ENCODE measurements at regions not wholly inside any gene's neighbourhood (a gene's known extent, or its start where the extent isn't known, plus 50 kb on each side); places are given as distances from the start of the nearest gene placed in this dataset.

DNA sequence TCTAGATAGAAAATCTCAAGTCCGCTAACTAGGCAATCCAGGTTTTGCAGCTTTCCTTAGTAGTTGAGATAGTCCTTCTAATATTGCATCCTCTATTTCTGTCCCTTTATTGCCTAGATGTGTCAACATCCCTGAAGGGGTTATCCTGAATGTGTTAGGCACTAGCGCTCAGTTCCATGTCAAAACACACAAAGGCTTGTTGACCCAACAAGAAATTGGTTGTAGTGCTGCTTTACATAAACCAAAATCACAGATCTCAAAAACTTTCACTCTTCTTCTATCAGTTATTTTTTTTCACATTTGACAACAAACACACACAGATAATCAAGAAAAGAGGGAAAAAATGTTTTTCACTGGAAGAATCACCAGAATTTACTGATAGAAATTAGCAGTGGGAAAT lies 51.4 kb upstream of the SOX2 start:
- FAIRE-seq = no peak
- intact Hi-C loops (cut with DNase I) = no loop called here

DNA sequence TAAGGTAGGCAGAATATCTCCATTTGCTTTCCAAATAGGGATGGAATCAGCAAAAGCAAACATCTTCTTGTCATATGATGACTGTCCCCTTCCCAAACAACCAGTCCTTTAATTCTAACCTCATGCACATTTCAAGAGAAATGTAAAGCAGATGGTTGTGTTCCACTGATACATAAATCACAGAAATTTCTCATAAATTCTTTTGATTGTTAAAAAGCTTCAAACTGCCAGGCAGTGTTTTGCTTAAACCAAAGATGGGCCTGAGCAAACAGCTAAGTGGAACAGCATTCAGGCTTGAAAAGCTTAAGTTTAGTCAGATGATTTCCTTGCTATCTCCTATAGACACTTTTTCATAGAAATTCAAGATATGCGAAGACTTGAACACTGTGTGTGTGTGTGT lies 74.3 kb upstream of the SOX2 start:
- no peak overlapping the region for H3K4me3 ChIP-seq (ENCODE audit: low read length in 3 of 3)
- TF ChIP-seq, protein P1, sequence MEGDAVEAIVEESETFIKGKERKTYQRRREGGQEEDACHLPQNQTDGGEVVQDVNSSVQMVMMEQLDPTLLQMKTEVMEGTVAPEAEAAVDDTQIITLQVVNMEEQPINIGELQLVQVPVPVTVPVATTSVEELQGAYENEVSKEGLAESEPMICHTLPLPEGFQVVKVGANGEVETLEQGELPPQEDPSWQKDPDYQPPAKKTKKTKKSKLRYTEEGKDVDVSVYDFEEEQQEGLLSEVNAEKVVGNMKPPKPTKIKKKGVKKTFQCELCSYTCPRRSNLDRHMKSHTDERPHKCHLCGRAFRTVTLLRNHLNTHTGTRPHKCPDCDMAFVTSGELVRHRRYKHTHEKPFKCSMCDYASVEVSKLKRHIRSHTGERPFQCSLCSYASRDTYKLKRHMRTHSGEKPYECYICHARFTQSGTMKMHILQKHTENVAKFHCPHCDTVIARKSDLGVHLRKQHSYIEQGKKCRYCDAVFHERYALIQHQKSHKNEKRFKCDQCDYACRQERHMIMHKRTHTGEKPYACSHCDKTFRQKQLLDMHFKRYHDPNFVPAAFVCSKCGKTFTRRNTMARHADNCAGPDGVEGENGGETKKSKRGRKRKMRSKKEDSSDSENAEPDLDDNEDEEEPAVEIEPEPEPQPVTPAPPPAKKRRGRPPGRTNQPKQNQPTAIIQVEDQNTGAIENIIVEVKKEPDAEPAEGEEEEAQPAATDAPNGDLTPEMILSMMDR (IDR thresholded peaks at IDR 0.05; ENCODE audit: borderline replicate concordance, extremely low read depth, insufficient read depth) = no peak
- DNase-seq (no peak), FAIRE-seq (no peak)
- intact Hi-C loops (cut with DNase I) = no loop called here
- H3K36me3 ChIP-seq (ENCODE audit: control insufficient read depth in 2 of 3, insufficient read depth in 3 of 3, low read length in 3 of 3) = no peaks in the 10 kb centered on the region
- no peak overlapping the region for H3K9ac ChIP-seq (ENCODE audit: low read length in 3 of 3)
- H3K9me3 ChIP-seq (ENCODE audit: control insufficient read depth in 2 of 3, insufficient read depth in 1 of 3, low read length in 3 of 3) = no peaks in the 10 kb centered on the region
- no peaks in the 10 kb centered on the region for H3K27me3 ChIP-seq (ENCODE audit: control insufficient read depth, insufficient read depth, low read length)
- no peak overlapping the region for H3K27ac ChIP-seq (ENCODE audit: low read depth in 2 of 2, low read length in 2 of 2)
- no peaks in the 10 kb centered on the region for H3K4me1 ChIP-seq (ENCODE audit: control insufficient read depth in 2 of 3, insufficient read depth in 2 of 3, low read depth in 1 of 3, low read length in 3 of 3)

More for the DNA sequence above, 51.4 kb upstream of the SOX2 start:
- TF ChIP-seq, protein P1 (IDR thresholded peaks at IDR 0.05; ENCODE audit: borderline replicate concordance, extremely low read depth, insufficient read depth) = no peak
- H3K9ac ChIP-seq (ENCODE audit: low read length in 3 of 3) = no peak overlapping the region
- DNase-seq = no peak
- no peaks in the 10 kb centered on the region for H3K36me3 ChIP-seq (ENCODE audit: control insufficient read depth in 2 of 3, insufficient read depth in 3 of 3, low read length in 3 of 3)
- no peak overlapping the region for H3K4me3 ChIP-seq (ENCODE audit: low read length in 3 of 3)
- no peak overlapping the region for H3K27ac ChIP-seq (ENCODE audit: low read depth in 2 of 2, low read length in 2 of 2)
- no peaks in the 10 kb centered on the region for H3K4me1 ChIP-seq (ENCODE audit: control insufficient read depth in 2 of 3, insufficient read depth in 2 of 3, low read depth in 1 of 3, low read length in 3 of 3)
- no peaks in the 10 kb centered on the region for H3K27me3 ChIP-seq (ENCODE audit: control insufficient read depth, insufficient read depth, low read length)
- no peaks in the 10 kb centered on the region for H3K9me3 ChIP-seq (ENCODE audit: control insufficient read depth in 2 of 3, insufficient read depth in 1 of 3, low read length in 3 of 3)

DNA sequence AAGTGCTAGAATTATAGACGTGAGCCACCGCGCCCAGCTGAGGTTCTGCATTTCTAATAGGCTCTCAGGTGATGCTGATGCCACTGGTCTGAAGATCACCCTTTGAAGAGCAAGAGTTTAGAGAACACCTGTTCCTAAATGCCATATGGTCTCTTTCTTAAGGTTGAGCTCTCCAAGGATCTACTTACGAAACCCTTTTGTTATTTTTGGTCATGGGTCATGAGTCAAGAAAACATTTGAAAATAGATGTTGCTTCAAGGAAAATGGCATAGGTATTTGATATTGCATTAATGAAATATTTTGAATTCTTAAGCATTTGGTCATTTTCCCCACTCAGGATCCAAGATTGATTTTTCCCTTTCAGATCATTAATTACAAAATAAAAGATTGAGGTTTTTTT lies 74.7 kb upstream of the SOX2 start:
- no peak for FAIRE-seq
- Histone ChIP-seq H3K9me3 (ENCODE audit: control insufficient read depth in 2 of 3, insufficient read depth in 1 of 3, low read length in 3 of 3) (no peaks in the 10 kb centered on the region), H3K36me3 (ENCODE audit: control insufficient read depth in 2 of 3, insufficient read depth in 3 of 3, low read length in 3 of 3) (no peaks in the 10 kb centered on the region), H3K4me1 (ENCODE audit: control insufficient read depth in 2 of 3, insufficient read depth in 2 of 3, low read depth in 1 of 3, low read length in 3 of 3) (no peaks in the 10 kb centered on the region), H3K9ac (ENCODE audit: low read length in 3 of 3) (no peak overlapping the region), H3K27ac (ENCODE audit: low read depth in 2 of 2, low read length in 2 of 2) (no peak overlapping the region), H3K4me3 (ENCODE audit: low read length in 3 of 3) (no peak overlapping the region), H3K27me3 (ENCODE audit: control insufficient read depth, insufficient read depth, low read length) (no peaks in the 10 kb centered on the region)
- DNase-seq = no peak
- TF ChIP-seq, protein P1 (IDR thresholded peaks at IDR 0.05; ENCODE audit: borderline replicate concordance, extremely low read depth, insufficient read depth) = no peak
- intact Hi-C loops (cut with DNase I) = no loop called here

DNA sequence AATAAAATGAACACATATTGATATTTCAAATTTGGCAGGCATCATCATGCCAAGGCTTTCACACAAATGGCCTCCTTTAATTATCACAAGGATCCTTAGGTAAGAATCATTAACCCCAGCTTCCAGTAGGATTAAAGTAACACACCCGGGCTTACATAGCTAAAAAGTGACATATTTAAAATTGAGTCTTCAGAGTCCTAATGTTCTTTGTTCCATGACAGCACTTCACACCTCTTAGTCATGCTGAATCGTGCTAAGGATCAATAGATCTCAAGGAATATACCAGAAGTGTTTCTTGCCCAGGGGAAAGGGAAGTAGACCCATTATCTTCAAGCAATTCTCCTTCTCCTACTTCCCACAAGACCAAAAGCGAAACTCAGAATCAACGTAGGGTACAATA lies 76.6 kb upstream of the SOX2 start:
- H3K9me3 ChIP-seq (ENCODE audit: control insufficient read depth in 2 of 3, insufficient read depth in 1 of 3, low read length in 3 of 3) = no peaks in the 10 kb centered on the region
- no peak for FAIRE-seq
- H3K9ac ChIP-seq (ENCODE audit: low read length in 3 of 3) = no peak overlapping the region
- no peak overlapping the region for H3K4me3 ChIP-seq (ENCODE audit: low read length in 3 of 3)
- no peaks in the 10 kb centered on the region for H3K36me3 ChIP-seq (ENCODE audit: control insufficient read depth in 2 of 3, insufficient read depth in 3 of 3, low read length in 3 of 3)
- H3K4me1 ChIP-seq (ENCODE audit: control insufficient read depth in 2 of 3, insufficient read depth in 2 of 3, low read depth in 1 of 3, low read length in 3 of 3) = no peaks in the 10 kb centered on the region
- no peak for DNase-seq
- no peaks in the 10 kb centered on the region for H3K27me3 ChIP-seq (ENCODE audit: control insufficient read depth, insufficient read depth, low read length)
- intact Hi-C loops (cut with DNase I) = no loop called here
- TF ChIP-seq, protein P1 (IDR thresholded peaks at IDR 0.05; ENCODE audit: borderline replicate concordance, extremely low read depth, insufficient read depth) = no peak
- H3K27ac ChIP-seq (ENCODE audit: low read depth in 2 of 2, low read length in 2 of 2) = no peak overlapping the region

All from kidney (tissue), 13 donors.